SJCRH30 (cell line): ENCODE measurements at regions not wholly inside any gene's neighbourhood (a gene's known extent, or its start where the extent isn't known, plus 50 kb on each side); places are given as distances from the start of the nearest gene placed in this dataset.
"Not testable (repeated sequence)": the region's sequence is repeated elsewhere in the genome, so short reads cannot be mapped to it uniquely, and the experiment has no call there.

ENCODE experiments used
- DNase-seq, 2 experiments: peaks; one replicate each; pipeline ENCODE4 v3.0.0-alpha.2; 2015 to 2020
- H3K27ac ChIP-seq: fragments of 250-450 bp; sonication (Bioruptor Pico); 2 replicates; pipeline ENCODE4 v1.5.1; 2020; ENCODE audit warnings: mild to moderate bottlenecking, moderate library complexity
- H3K27me3 ChIP-seq: fragments of 250-450 bp; sonication (Bioruptor Pico); 2 replicates; pipeline ENCODE4 v1.5.1; 2020; ENCODE audit warnings: mild to moderate bottlenecking, moderate library complexity
- H3K36me3 ChIP-seq: fragments of 250-450 bp; sonication (Bioruptor Pico); 2 replicates; pipeline ENCODE4 v1.5.1; 2020; ENCODE audit warnings: mild to moderate bottlenecking, moderate library complexity
- H3K4me1 ChIP-seq: fragments of 250-450 bp; sonication (Bioruptor Pico); 2 replicates; pipeline ENCODE4 v1.5.1; 2020; ENCODE audit warnings: mild to moderate bottlenecking, moderate library complexity
- H3K4me3 ChIP-seq: fragments of 250-450 bp; sonication (Bioruptor Pico); 2 replicates; pipeline ENCODE4 v1.5.1; 2020; ENCODE audit warnings: mild to moderate bottlenecking, moderate library complexity
- H3K9me3 ChIP-seq: fragments of 250-450 bp; sonication (Bioruptor Pico); replicated peaks from 2 replicates; pipeline ENCODE4 v1.5.1; 2020; ENCODE audit warnings: mild to moderate bottlenecking, moderate library complexity

- not testable (repeated sequence) for H3K4me3 ChIP-seq, H3K27ac ChIP-seq, H3K4me1 ChIP-seq, H3K36me3 ChIP-seq, DNase-seq, H3K9me3 ChIP-seq, H3K27me3 ChIP-seq
Observed at GRCh38 chr13:54267253-54267668, 1238.6 kb downstream of the OLFM4 start.

- not testable (repeated sequence) for H3K4me1 ChIP-seq, DNase-seq
Observed at GRCh38 chr13:54268013-54268695, 1239.5 kb downstream of the OLFM4 start.

GRCh38 chr13:54287062-54287764 is 1258.6 kb downstream of the OLFM4 start:
- H3K9me3 ChIP-seq: no peaks in the 10 kb centered on the region
- no peaks in the 10 kb centered on the region for H3K36me3 ChIP-seq
- no peaks in the 10 kb centered on the region for H3K27me3 ChIP-seq
- no peaks in the 10 kb centered on the region for H3K4me1 ChIP-seq
- DNase-seq: peak in 1 of 2 experiments; percentile 3
- H3K27ac ChIP-seq: no peak overlapping the region
- H3K4me3 ChIP-seq: no peak overlapping the region

More at GRCh38 chr13:54268013-54268695, 1239.5 kb downstream of the OLFM4 start:
- not testable (repeated sequence) for H3K27ac ChIP-seq, H3K36me3 ChIP-seq, H3K27me3 ChIP-seq, H3K4me3 ChIP-seq, H3K9me3 ChIP-seq

- no peak for DNase-seq
- Histone ChIP-seq H3K27me3 (no peaks in the 10 kb centered on the region), H3K4me1 (no peaks in the 10 kb centered on the region), H3K36me3 (no peaks in the 10 kb centered on the region), H3K4me3 (no peak overlapping the region), H3K27ac (no peak overlapping the region), H3K9me3 (no peaks in the 10 kb centered on the region)
Observed at GRCh38 chr13:54301085-54301484, 1272.5 kb downstream of the OLFM4 start.

GRCh38 chr13:54305377-54305776 is 1276.8 kb downstream of the OLFM4 start:
- Histone ChIP-seq H3K9me3 (no peaks in the 10 kb centered on the region; the same call in 1 of the 2 replicates), H3K27me3 (no peaks in the 10 kb centered on the region), H3K36me3 (no peaks in the 10 kb centered on the region), H3K4me1 (no peaks in the 10 kb centered on the region), H3K4me3 (no peak overlapping the region), H3K27ac (no peak overlapping the region)
- DNase-seq: peak in 1 of 2 experiments; percentile 3

- Histone ChIP-seq H3K4me1 (no peaks in the 10 kb centered on the region), H3K27ac (no peak overlapping the region), H3K9me3 (no peaks in the 10 kb centered on the region), H3K4me3 (no peak overlapping the region), H3K27me3 (no peaks in the 10 kb centered on the region), H3K36me3 (no peaks in the 10 kb centered on the region)
- no peak for DNase-seq
Observed at GRCh38 chr13:54312885-54313284, 1284.3 kb downstream of the OLFM4 start.

- H3K36me3 ChIP-seq: no peaks in the 10 kb centered on the region
- DNase-seq: no peak
- H3K4me1 ChIP-seq: no peaks in the 10 kb centered on the region
- no peak overlapping the region for H3K4me3 ChIP-seq
- no peaks in the 10 kb centered on the region for H3K9me3 ChIP-seq
- no peaks in the 10 kb centered on the region for H3K27me3 ChIP-seq
- H3K27ac ChIP-seq: no peak overlapping the region
Observed at GRCh38 chr13:54317722-54318121, 1289.1 kb downstream of the OLFM4 start.

- H3K27ac ChIP-seq: no peak overlapping the region
- no peaks in the 10 kb centered on the region for H3K27me3 ChIP-seq
- DNase-seq: no peak
- no peaks in the 10 kb centered on the region for H3K4me1 ChIP-seq
- no peaks in the 10 kb centered on the region for H3K36me3 ChIP-seq
- no peak overlapping the region for H3K4me3 ChIP-seq
- no peaks in the 10 kb centered on the region for H3K9me3 ChIP-seq
Observed at GRCh38 chr13:54337540-54337939, 1308.9 kb downstream of the OLFM4 start.

GRCh38 chr13:54347531-54347930 is 1318.9 kb downstream of the OLFM4 start:
- Histone ChIP-seq H3K36me3 (no peaks in the 10 kb centered on the region), H3K4me3 (no peak overlapping the region), H3K4me1 (no peaks in the 10 kb centered on the region), H3K9me3 (no peaks in the 10 kb centered on the region), H3K27me3 (no peaks in the 10 kb centered on the region), H3K27ac (no peak overlapping the region)
- no peak for DNase-seq

GRCh38 chr13:54356209-54356608 is 1327.6 kb downstream of the OLFM4 start:
- H3K36me3 ChIP-seq: no peaks in the 10 kb centered on the region
- H3K4me1 ChIP-seq: no peaks in the 10 kb centered on the region
- H3K4me3 ChIP-seq: no peak overlapping the region
- DNase-seq: no peak
- H3K27ac ChIP-seq: no peak overlapping the region
- H3K27me3 ChIP-seq: no peaks in the 10 kb centered on the region
- H3K9me3 ChIP-seq: no peaks in the 10 kb centered on the region

- H3K36me3 ChIP-seq: no peaks in the 10 kb centered on the region
- H3K4me3 ChIP-seq: no peak overlapping the region
Observed at GRCh38 chr13:54356849-54357248, 1328.2 kb downstream of the OLFM4 start.

GRCh38 chr13:54357284-54357933 is 1328.8 kb downstream of the OLFM4 start:
- Histone ChIP-seq H3K36me3 (no peaks in the 10 kb centered on the region), H3K4me3 (no peak overlapping the region), H3K4me1 (no peaks in the 10 kb centered on the region), H3K27ac (no peak overlapping the region), H3K27me3 (no peaks in the 10 kb centered on the region), H3K9me3 (no peaks in the 10 kb centered on the region)
- DNase-seq: no peak

More at GRCh38 chr13:54356849-54357248, 1328.2 kb downstream of the OLFM4 start:
- Histone ChIP-seq H3K27ac (no peak overlapping the region), H3K27me3 (no peaks in the 10 kb centered on the region), H3K9me3 (no peaks in the 10 kb centered on the region), H3K4me1 (no peaks in the 10 kb centered on the region)
- no peak for DNase-seq

- no peaks in the 10 kb centered on the region for H3K36me3 ChIP-seq
- H3K27ac ChIP-seq: no peak overlapping the region
- DNase-seq: no peak
- no peaks in the 10 kb centered on the region for H3K4me1 ChIP-seq
- no peak overlapping the region for H3K4me3 ChIP-seq
- no peaks in the 10 kb centered on the region for H3K9me3 ChIP-seq
- no peaks in the 10 kb centered on the region for H3K27me3 ChIP-seq
Observed at GRCh38 chr13:54361460-54361859, 1332.8 kb downstream of the OLFM4 start.

- no peaks in the 10 kb centered on the region for H3K9me3 ChIP-seq
- H3K27me3 ChIP-seq: no peaks in the 10 kb centered on the region
- no peaks in the 10 kb centered on the region for H3K36me3 ChIP-seq
- H3K4me1 ChIP-seq: no peaks in the 10 kb centered on the region
- no peak overlapping the region for H3K27ac ChIP-seq
- no peak overlapping the region for H3K4me3 ChIP-seq
- DNase-seq: no peak
Observed at GRCh38 chr13:54366728-54367127, 1338.1 kb downstream of the OLFM4 start.

GRCh38 chr13:54367639-54368271 is 1339.1 kb downstream of the OLFM4 start:
- no peak for DNase-seq
- H3K27me3 ChIP-seq: no peaks in the 10 kb centered on the region
- H3K27ac ChIP-seq: no peak overlapping the region
- no peaks in the 10 kb centered on the region for H3K9me3 ChIP-seq
- H3K4me3 ChIP-seq: no peak overlapping the region
- H3K4me1 ChIP-seq: no peaks in the 10 kb centered on the region
- no peaks in the 10 kb centered on the region for H3K36me3 ChIP-seq
